MM.1S (cell line): ENCODE measurements at regions not wholly inside any gene's neighbourhood (a gene's known extent, or its start where the extent isn't known, plus 50 kb on each side); places are given as distances from the start of the nearest gene placed in this dataset.

Experiments
- CTCF ChIP-seq: fragments of 300-600 bp; sonication (generic); IDR thresholded peaks from 2 replicates; pipeline ENCODE4 v1.5.1; 2016; ENCODE audit warnings: antibody characterized with exemption, low read length, mixed read lengths
- EZH2 ChIP-seq: fragments of 300-600 bp; sonication (generic); optimal IDR thresholded peaks from 2 replicates; pipeline ENCODE3; 2017; ENCODE audit warnings: low read depth, mild to moderate bottlenecking, antibody characterized with exemption, low read length, mixed read lengths

DNA sequence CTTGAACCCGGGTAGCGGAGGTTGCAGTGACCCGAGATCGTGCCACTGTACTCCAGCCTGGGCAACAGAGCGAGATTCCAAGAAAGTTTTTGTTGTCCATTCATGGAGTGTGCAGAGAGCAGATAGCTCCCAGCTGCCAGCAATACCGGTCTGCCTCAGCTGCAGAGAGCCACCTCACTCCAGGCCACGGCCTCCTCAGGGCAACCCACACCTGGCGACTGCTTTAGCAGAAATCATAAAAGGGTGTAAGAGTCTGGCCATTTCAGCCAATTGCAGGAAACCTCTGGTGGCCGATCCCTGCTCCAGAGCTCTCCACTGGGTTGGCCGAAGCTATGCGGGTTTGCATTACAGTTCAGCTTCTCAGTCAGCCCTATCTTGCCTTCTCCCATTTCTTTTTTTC lies 227.4 kb upstream of the BCOR start:
- TF ChIP-seq CTCF (no peak), EZH2 (no peak)
